ENCODE measurements at regions not wholly inside any gene's neighbourhood (a gene's known extent, or its start where the extent isn't known, plus 50 kb on each side); places are given as distances from the start of the nearest gene placed in this dataset.

DNA sequence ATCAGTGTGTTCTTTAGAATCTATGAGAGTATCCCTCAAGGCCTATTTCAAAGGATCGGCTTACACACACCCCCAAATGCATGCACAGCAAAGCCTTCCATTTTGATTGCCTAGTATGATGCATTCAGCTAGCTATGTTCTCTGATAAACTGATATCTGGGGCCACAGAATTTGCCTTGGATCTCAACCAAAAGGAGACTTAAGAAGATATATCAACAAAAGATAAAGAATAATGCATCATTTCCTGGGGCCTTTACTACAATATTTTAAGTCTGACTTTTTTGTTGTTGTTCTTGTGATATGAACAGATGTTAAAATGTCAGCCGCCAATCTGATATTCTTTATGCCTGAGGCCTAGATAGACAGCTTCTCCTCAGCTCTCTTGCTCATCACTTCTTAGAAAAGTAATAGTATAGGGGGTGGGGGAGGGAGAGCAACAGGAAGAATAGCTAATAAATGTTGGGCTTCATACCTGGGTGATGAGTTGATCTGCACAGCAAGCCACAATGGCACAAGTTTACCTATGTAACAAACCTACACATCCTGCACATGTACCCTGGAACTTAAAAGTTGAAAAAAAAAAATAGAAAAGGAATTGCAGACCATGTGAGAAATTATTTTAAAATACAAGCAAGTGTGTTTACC is 792.9 kb upstream of the GHITM start:
- no peaks in the 10 kb centered on the region; a peak in 1 of 4 replicates for H3K9me3 ChIP-seq (ENCODE audit: insufficient read depth in 2 of 2, low read depth in 1 of 2, low read length in 1 of 2)
- ChIA-PET CTCF (ENCODE audit: partially characterized antibody) (interaction anchor here (0.7 kb wide), 1 partner anchor 535 kb away, joined by 3 read pairs; no protein-coding TSS in a partner anchor), POLR2A (ENCODE audit: partially characterized antibody) (no interaction called here)
- H3K18ac ChIP-seq (ENCODE audit: extremely low read depth, low read length): no peak overlapping the region
- no peak overlapping the region for H3K4me2 ChIP-seq (ENCODE audit: insufficient read depth in 1 of 2, low read depth in 2 of 2, low read length in 2 of 2)
- H3K23ac ChIP-seq (ENCODE audit: insufficient read length): no peak overlapping the region
- H4K91ac ChIP-seq (replicated peaks; ENCODE audit: insufficient read length, low read length): no peak overlapping the region
- no peaks in the 10 kb centered on the region for H3K27me3 ChIP-seq (replicated peaks in 1 of 4; ENCODE audit: control insufficient read depth in 3 of 4, extremely low read depth in 1 of 4, insufficient read depth in 3 of 4, low read length in 3 of 4)
- no peak overlapping the region for H3K14ac ChIP-seq (ENCODE audit: insufficient read length)
- TF ChIP-seq EGR1 (IDR thresholded peaks at IDR 0.05; ENCODE audit: borderline replicate concordance, low read depth, low read length) (no peak), HDAC2 (IDR thresholded peaks at IDR 0.05; ENCODE audit: borderline replicate concordance in 1 of 2, low read depth in 2 of 2, low read length in 2 of 2) (no peak), TEAD4 (IDR thresholded peaks at IDR 0.05; ENCODE audit: low read depth, low read length) (no peak), GABPA (IDR thresholded peaks at IDR 0.05; ENCODE audit: borderline replicate concordance, insufficient read depth, low read length) (no peak), POLR2AphosphoS5 (IDR thresholded peaks at IDR 0.05; ENCODE audit: low read depth, low read length) (no peak), USF2 (IDR thresholded peaks at IDR 0.05; ENCODE audit: low read length) (no peak), TCF12 (IDR thresholded peaks at IDR 0.05; ENCODE audit: low read depth, low read length) (no peak), SIRT6 (IDR thresholded peaks at IDR 0.05; ENCODE audit: low read length) (no peak), CHD2 (IDR thresholded peaks at IDR 0.05; ENCODE audit: low read length) (no peak), CTBP2 (IDR thresholded peaks at IDR 0.05; ENCODE audit: borderline replicate concordance, insufficient read depth, insufficient read length, low read length) (no peak), GTF2F1 (IDR thresholded peaks at IDR 0.05; ENCODE audit: borderline replicate concordance, low read depth, low read length) (no peak)
- H3K79me2 ChIP-seq (ENCODE audit: control insufficient read depth in 1 of 2, insufficient read depth in 2 of 2, low read length in 2 of 2): no peaks in the 10 kb centered on the region
- no peaks in the 10 kb centered on the region for H4K20me1 ChIP-seq (replicated peaks in 1 of 2; ENCODE audit: control insufficient read depth in 1 of 2, insufficient read depth in 2 of 2, low read length in 2 of 2)
- H3K23me2 ChIP-seq (ENCODE audit: low read depth, low read length): no peaks in the 10 kb centered on the region
- no peak overlapping the region for H2BK15ac ChIP-seq (ENCODE audit: low read length)
- no peak overlapping the region for H2BK120ac ChIP-seq (replicated peaks; ENCODE audit: low read depth, low read length)
- DNase-seq (ENCODE audit: low read depth in 1 of 2, low spot score in 2 of 2) (no peak), FAIRE-seq (no peak)
- H3K79me1 ChIP-seq (ENCODE audit: low read depth, low read length): no peaks in the 10 kb centered on the region
- H2AFZ ChIP-seq (ENCODE audit: low read length): 0 out of 2 replicates have a peak overlapping the region, but pooled peaks have one; percentile 53
- no peak overlapping the region for H4K8ac ChIP-seq (ENCODE audit: extremely low read depth, insufficient read depth, low read length)
- H4K5ac ChIP-seq (ENCODE audit: insufficient read length, low read depth, low read length): no peak overlapping the region
- no peak overlapping the region for H2BK12ac ChIP-seq (ENCODE audit: low read depth, low read length)
- H3K56ac ChIP-seq (replicated peaks; ENCODE audit: insufficient read length, low read depth, low read length): no peak overlapping the region
- H2BK20ac ChIP-seq (ENCODE audit: low read length): no peak overlapping the region
- H3K27ac ChIP-seq (ENCODE audit: low read depth, low read length): no peak overlapping the region
- no peak overlapping the region for H3K4ac ChIP-seq (replicated peaks; ENCODE audit: insufficient read length, low read depth, low read length)
- no peak overlapping the region for H3K9ac ChIP-seq (replicated peaks in 1 of 4; ENCODE audit: extremely low read depth in 1 of 4, low read depth in 3 of 4, low read length in 3 of 4)
- H2AK5ac ChIP-seq (ENCODE audit: low read depth, low read length): no peak overlapping the region
- H3K36me3 ChIP-seq (ENCODE audit: control insufficient read depth in 2 of 4, insufficient read depth in 4 of 4, low read length in 3 of 4): no peaks in the 10 kb centered on the region
- 81% methylated on average over 2 of the region's 2 CpGs; no CpG with 5 or more reads in 1 of the 2 experiments for WGBS, 2 experiments (ENCODE audit: extremely low coverage in 1 of 2, insufficient coverage in 1 of 2, insufficient read length in 1 of 2, insufficient replicate concordance in 2 of 2, low coverage in 1 of 2, low lambda C conversion rate in 2 of 2, missing lambda C conversion rate in 1 of 2)
- no peaks in the 10 kb centered on the region for H3K4me1 ChIP-seq (replicated peaks in 1 of 4; ENCODE audit: control insufficient read depth in 3 of 4, insufficient read depth in 4 of 4, low read length in 3 of 4)
- H2BK5ac ChIP-seq (ENCODE audit: low read depth, low read length): no peak overlapping the region
- no peak overlapping the region for H3K4me3 ChIP-seq (ENCODE audit: extremely low read depth in 1 of 4, insufficient read depth in 2 of 4, low read depth in 3 of 4, low read length in 4 of 4)
